ENCODE measurements at regions not wholly inside any gene's neighbourhood (a gene's known extent, or its start where the extent isn't known, plus 50 kb on each side); places are given as distances from the start of the nearest gene placed in this dataset.

GRCh38 chrX:144275367-144275766 lies 391.5 kb downstream of the UBE2NL start:
- Histone ChIP-seq H3K27me3 (ENCODE audit: insufficient read depth, low read length) (no peaks in the 10 kb centered on the region), H3K79me2 (ENCODE audit: insufficient read depth, low read length) (no peaks in the 10 kb centered on the region), H4K20me1 (ENCODE audit: insufficient read depth) (no peaks in the 10 kb centered on the region), H3K27ac (ENCODE audit: low read depth, low read length) (no peak overlapping the region), H3K9me2 (ENCODE audit: insufficient read depth) (no peaks in the 10 kb centered on the region), H2AFZ (ENCODE audit: low read depth, low read length, poor library complexity, severe bottlenecking) (no peak overlapping the region), H3K36me3 (ENCODE audit: control insufficient read depth in 1 of 2, insufficient read depth in 2 of 2, low read length in 2 of 2) (no peaks in the 10 kb centered on the region), H3K9ac (ENCODE audit: low read length) (no peak overlapping the region), H3K4me3 (replicated peaks in 1 of 2; ENCODE audit: low read depth in 1 of 2, low read length in 2 of 2) (no peak overlapping the region), H3K9me3 (ENCODE audit: control insufficient read depth in 1 of 2, insufficient read depth in 1 of 2, low read depth in 1 of 2, low read length in 2 of 2) (no peaks in the 10 kb centered on the region), H3K4me1 (ENCODE audit: control insufficient read depth in 1 of 2, insufficient read depth in 2 of 2, low read length in 2 of 2) (no peaks in the 10 kb centered on the region), H3K4me2 (ENCODE audit: low read length) (no peak overlapping the region)
- POLR2A ChIA-PET, result no interaction called here
- CTCF ChIA-PET, result no interaction called here
- intact Hi-C loops (cut with micrococcal nuclease), result no loop called here
- ATAC-seq, result no peak
- TF ChIP-seq RAD21 (IDR thresholded peaks at IDR 0.05; ENCODE audit: low read depth) (no peak), POLR2A (IDR thresholded peaks at IDR 0.05; ENCODE audit: borderline replicate concordance, extremely low read depth, insufficient read depth, insufficient read length) (no peak), YY1 (IDR thresholded peaks at IDR 0.05; ENCODE audit: extremely low read depth, insufficient replicate concordance, low read depth, low read length) (no peak)
- no TSS peak for BruUV-seq (replicated peaks)
- no peak for DNase-seq (ENCODE audit: low read depth, low spot score)
- RAD21 ChIA-PET (ENCODE audit: low non-redundant PET in 1 of 2, low total read pairs in 2 of 2, uncharacterized antibody in 2 of 2, unreplicated experiment in 2 of 2), result no interaction called here

- no TSS peak for BruUV-seq (replicated peaks)
- no peak for ATAC-seq
- Histone ChIP-seq H3K27me3 (ENCODE audit: insufficient read depth, low read length) (no peaks in the 10 kb centered on the region), H3K4me3 (replicated peaks in 1 of 2; ENCODE audit: low read depth in 1 of 2, low read length in 2 of 2) (no peak overlapping the region), H3K27ac (ENCODE audit: low read depth, low read length) (no peak overlapping the region), H4K20me1 (ENCODE audit: insufficient read depth) (no peaks in the 10 kb centered on the region), H3K4me2 (ENCODE audit: low read length) (no peak overlapping the region), H3K9me2 (ENCODE audit: insufficient read depth) (no peaks in the 10 kb centered on the region), H3K36me3 (ENCODE audit: control insufficient read depth in 1 of 2, insufficient read depth in 2 of 2, low read length in 2 of 2) (no peaks in the 10 kb centered on the region), H3K9ac (ENCODE audit: low read length) (no peak overlapping the region), H3K4me1 (ENCODE audit: control insufficient read depth in 1 of 2, insufficient read depth in 2 of 2, low read length in 2 of 2) (no peaks in the 10 kb centered on the region), H3K9me3 (ENCODE audit: control insufficient read depth in 1 of 2, insufficient read depth in 1 of 2, low read depth in 1 of 2, low read length in 2 of 2) (no peaks in the 10 kb centered on the region), H3K79me2 (ENCODE audit: insufficient read depth, low read length) (no peaks in the 10 kb centered on the region), H2AFZ (ENCODE audit: low read depth, low read length, poor library complexity, severe bottlenecking) (no peak overlapping the region)
- ChIA-PET CTCF (no interaction called here), POLR2A (no interaction called here), RAD21 (ENCODE audit: low non-redundant PET in 1 of 2, low total read pairs in 2 of 2, uncharacterized antibody in 2 of 2, unreplicated experiment in 2 of 2) (no interaction called here)
- TF ChIP-seq CTCF (IDR thresholded peaks at IDR 0.05 in 2 of 3, conservative IDR thresholded peaks at IDR 0.05 in 1 of 3; ENCODE audit: borderline replicate concordance in 1 of 3, insufficient read depth in 1 of 3, low read depth in 2 of 3, low read length in 2 of 3) (no peak), POLR2AphosphoS5 (IDR thresholded peaks at IDR 0.05; ENCODE audit: low read depth, low read length) (no peak), TCF7L2 (IDR thresholded peaks at IDR 0.05; ENCODE audit: borderline replicate concordance, extremely low read depth, insufficient read depth, insufficient read length) (no peak), CEBPB (IDR thresholded peaks at IDR 0.05; ENCODE audit: low read depth) (no peak), FOSL1 (IDR thresholded peaks at IDR 0.05; ENCODE audit: low read depth) (no peak), EZH2 (IDR thresholded peaks at IDR 0.05) (no peak), SIN3A (IDR thresholded peaks at IDR 0.05; ENCODE audit: low read depth) (no peak), ZNF274 (IDR thresholded peaks at IDR 0.05; ENCODE audit: low read depth, low read length) (no peak), ELF1 (IDR thresholded peaks at IDR 0.05; ENCODE audit: borderline replicate concordance, low read depth) (no peak)
- no peak for DNase-seq (ENCODE audit: low read depth, low spot score)
- intact Hi-C loops (cut with micrococcal nuclease), result no loop called here
Observed at GRCh38 chrX:144275843-144276242, 392.0 kb downstream of the UBE2NL start.
